ENCODE measurements at regions not wholly inside any gene's neighbourhood (a gene's known extent, or its start where the extent isn't known, plus 50 kb on each side); places are given as distances from the start of the nearest gene placed in this dataset.

DNA sequence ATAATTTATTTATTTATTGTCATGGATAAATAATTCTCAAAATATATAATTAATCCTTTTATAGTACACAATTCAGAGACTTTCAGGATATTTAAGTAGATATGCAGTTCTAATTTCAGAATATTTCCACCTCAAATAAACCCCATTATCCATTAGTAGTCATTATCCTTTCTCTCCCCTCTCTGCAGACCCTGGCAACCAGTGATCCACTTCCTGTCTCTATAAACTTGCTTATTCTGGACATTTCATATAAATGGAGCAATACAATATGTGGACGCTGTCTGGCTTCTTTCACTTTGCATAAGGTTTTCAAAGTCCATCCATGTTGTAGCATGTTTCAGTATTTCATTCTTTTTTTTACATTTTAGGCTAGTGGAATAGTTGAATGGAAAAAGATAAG lies 230.2 kb downstream of the FZD1 start:
- no peak for TF ChIP-seq CTCF (conservative IDR thresholded peaks at IDR 0.05; ENCODE audit: low read depth, low read length)
- TF ChIP-seq EZH2 (IDR thresholded peaks at IDR 0.05; ENCODE audit: low read length, unreplicated experiment): no peak
- no peak for TF ChIP-seq EZH2phosphoT487 (IDR thresholded peaks at IDR 0.05; ENCODE audit: borderline replicate concordance, low read length)
